D721Med (cell line): ENCODE measurements at regions not wholly inside any gene's neighbourhood (a gene's known extent, or its start where the extent isn't known, plus 50 kb on each side); places are given as distances from the start of the nearest gene placed in this dataset.

Experiments
- DNase-seq: peaks from one replicate; pipeline ENCODE4 v3.0.0; 2011; ENCODE audit warnings: low spot score; ENCODE audit not compliant: insufficient read length
- FAIRE-seq: peaks from 2 replicates; lab custom pipeline; 2011; peaks lifted over from hg19 to GRCh38; lab: Jason Lieb, UNC
- CTCF ChIP-seq: IDR thresholded peaks from 2 replicates; pipeline ENCODE4 v1.5.1; 2012; ENCODE audit warnings: mild to moderate bottlenecking, control low read depth; ENCODE audit not compliant: insufficient read depth; ENCODE audit errors: missing control alignments

- no peak for DNase-seq
- FAIRE-seq: no peak
- no peak for TF ChIP-seq CTCF
Measured at GRCh38 chr11:116093065-116093464, 588.9 kb upstream of the CADM1 start.

DNA sequence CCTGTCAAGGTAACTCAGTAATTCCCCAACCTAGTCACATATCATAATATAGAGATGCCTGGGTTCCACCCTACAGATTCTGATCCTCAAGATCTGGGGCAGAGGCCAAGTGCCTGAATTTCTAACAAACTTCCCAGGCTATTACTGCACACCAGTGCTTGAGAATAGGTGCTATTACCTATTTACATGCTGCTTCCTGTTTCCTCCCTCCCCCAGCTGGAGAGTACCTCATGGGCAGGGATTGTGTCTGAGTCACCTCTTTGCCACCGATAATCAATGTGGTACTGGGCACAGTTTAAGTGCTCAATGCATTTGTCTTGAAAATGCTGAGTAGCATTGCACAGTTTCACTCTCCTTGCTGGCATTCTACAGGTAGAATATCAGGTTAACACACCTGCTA lies 582.2 kb upstream of the CADM1 start:
- FAIRE-seq: no peak
- no peak for DNase-seq
- no peak for TF ChIP-seq CTCF

GRCh38 chr11:116085031-116085635 lies 580.9 kb upstream of the CADM1 start:
- FAIRE-seq (no peak), DNase-seq (no peak)
- no peak for TF ChIP-seq CTCF

GRCh38 chr11:116084511-116084910 lies 580.3 kb upstream of the CADM1 start:
- DNase-seq (no peak), FAIRE-seq (no peak)
- no peak for TF ChIP-seq CTCF

DNA sequence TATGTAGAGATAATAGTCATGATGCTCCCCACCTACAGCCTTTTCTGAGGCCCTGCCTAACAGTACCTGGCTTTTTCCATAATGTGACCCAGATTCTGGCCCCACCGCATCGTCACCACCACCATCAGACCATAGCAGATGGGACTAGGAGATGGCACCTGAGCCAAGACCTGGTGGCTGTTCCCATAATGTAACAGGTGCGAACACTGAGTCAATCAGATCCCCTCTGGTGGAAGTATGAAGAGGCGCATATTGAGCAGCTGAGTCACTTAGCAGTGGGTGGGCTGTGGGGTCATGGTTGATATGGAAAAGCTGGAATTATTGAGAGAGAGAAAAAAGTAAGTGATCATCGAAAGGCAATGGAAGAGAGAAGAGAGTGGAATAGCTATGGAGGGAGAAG lies 578.0 kb upstream of the CADM1 start:
- TF ChIP-seq CTCF: no peak
- FAIRE-seq (no peak), DNase-seq (no peak)

GRCh38 chr11:116079580-116079979 lies 575.4 kb upstream of the CADM1 start:
- FAIRE-seq (no peak), DNase-seq (no peak)
- TF ChIP-seq CTCF: no peak

GRCh38 chr11:116078101-116078591 lies 573.9 kb upstream of the CADM1 start:
- no peak for FAIRE-seq
- peak; percentile 82 for TF ChIP-seq CTCF
- no peak for DNase-seq
